ENCODE measurements at regions not wholly inside any gene's neighbourhood (a gene's known extent, or its start where the extent isn't known, plus 50 kb on each side); places are given as distances from the start of the nearest gene placed in this dataset.

DNA sequence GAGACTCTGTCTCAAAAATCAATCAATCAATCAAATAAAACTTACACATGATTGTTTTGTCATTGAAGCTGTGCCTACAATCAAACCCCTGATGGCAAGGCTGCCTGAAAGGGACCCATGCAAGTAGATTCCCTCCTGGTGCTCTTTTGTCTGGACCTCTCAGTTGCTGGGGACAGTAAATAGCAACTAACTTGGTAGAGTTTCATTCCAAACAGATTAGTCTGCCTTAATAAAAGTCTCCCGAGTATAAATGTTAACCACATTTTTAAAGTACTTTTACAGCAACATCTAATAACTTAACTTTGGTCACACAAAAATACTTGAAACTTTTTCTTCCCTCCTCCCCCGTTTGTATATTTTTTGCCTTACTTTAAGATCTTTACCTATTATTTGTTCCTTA, 105.5 kb downstream of the FEM1C start:
- TF ChIP-seq, protein P1, sequence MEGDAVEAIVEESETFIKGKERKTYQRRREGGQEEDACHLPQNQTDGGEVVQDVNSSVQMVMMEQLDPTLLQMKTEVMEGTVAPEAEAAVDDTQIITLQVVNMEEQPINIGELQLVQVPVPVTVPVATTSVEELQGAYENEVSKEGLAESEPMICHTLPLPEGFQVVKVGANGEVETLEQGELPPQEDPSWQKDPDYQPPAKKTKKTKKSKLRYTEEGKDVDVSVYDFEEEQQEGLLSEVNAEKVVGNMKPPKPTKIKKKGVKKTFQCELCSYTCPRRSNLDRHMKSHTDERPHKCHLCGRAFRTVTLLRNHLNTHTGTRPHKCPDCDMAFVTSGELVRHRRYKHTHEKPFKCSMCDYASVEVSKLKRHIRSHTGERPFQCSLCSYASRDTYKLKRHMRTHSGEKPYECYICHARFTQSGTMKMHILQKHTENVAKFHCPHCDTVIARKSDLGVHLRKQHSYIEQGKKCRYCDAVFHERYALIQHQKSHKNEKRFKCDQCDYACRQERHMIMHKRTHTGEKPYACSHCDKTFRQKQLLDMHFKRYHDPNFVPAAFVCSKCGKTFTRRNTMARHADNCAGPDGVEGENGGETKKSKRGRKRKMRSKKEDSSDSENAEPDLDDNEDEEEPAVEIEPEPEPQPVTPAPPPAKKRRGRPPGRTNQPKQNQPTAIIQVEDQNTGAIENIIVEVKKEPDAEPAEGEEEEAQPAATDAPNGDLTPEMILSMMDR (IDR thresholded peaks at IDR 0.05; ENCODE audit: low read depth, low read length): no peak
- no peak overlapping the region for H3K4me3 ChIP-seq (ENCODE audit: low read depth, low read length)

DNA sequence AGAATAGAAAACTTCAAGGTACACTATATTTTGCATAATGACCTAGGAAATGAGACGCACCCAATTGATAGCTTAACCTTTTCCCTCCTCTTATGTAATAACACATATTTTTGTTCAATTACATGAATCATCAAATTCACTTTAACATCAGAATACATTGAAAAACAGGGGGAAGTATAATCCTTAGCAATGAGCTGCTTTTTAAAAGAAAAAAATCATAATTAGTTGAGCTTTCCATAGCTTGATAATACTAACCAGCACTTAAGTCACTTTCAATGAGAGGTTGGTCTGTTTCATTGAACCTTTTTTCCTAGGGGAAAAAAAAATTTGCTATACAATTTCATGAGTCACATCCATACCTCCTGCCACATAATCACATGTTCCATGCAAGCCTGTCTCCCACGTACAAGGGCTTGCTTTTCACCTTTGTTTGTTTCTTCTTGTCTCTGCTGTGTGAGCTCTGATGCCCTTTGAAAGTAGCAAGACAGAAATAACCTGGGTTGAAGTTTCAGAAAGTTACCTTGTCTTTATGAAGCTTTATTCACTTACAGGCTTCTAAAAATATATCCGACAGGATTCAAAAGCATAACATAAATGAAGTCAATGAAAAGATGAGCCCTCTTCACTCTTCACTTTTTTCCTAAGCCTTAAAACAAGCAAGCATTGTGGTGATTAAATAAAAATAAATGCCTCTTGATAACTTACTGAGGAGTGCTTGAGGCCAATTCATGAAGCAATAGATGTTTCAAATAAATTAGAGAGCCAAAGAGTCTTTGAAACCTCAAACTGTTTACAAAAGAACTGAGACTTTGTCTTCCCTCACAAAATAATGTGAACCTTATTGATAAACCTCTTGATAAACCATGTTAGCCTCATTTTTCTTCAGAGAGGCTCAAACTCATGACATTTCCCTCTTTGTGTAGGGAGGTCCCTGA, 108.5 kb downstream of the FEM1C start:
- H3K4me3 ChIP-seq (ENCODE audit: low read depth, low read length): no peak overlapping the region
- TF ChIP-seq, protein P1 (IDR thresholded peaks at IDR 0.05; ENCODE audit: low read depth, low read length): no peak

DNA sequence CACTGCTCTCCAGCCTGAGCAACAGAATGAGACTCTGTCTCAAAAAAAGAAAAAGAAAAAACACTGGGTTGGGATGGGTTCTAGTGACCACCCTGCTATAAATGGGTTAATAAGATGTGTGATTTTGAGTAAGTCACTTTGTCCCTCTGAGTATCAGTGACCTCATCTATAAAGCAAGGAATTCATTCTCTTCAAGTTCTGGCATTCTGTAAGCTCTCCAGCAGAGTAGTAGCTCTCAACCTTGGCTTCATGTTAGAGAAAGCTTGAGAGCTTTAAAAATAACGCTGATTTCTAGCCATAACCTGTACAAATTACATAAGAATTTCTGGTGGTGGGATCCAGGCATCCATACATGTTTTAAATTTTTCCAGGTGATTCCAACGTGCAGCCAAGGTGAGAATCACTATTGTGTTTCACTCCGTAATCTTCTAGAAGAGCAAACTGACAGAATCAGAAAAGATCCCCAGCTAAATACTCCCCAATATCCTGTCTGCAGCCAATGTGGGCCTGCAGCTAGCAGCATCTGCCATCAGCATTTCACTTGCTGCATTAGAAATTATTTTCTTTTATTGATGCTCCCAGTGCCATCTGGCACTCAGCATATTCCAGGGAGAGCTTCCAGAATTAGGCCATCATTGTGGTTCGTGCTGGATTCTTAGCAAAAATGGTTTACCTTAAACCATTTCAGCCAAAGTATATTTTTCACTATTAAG, 109.4 kb downstream of the FEM1C start:
- no peak overlapping the region for H3K4me3 ChIP-seq (ENCODE audit: low read depth, low read length)
- TF ChIP-seq, protein P1 (IDR thresholded peaks at IDR 0.05; ENCODE audit: low read depth, low read length): no peak

DNA sequence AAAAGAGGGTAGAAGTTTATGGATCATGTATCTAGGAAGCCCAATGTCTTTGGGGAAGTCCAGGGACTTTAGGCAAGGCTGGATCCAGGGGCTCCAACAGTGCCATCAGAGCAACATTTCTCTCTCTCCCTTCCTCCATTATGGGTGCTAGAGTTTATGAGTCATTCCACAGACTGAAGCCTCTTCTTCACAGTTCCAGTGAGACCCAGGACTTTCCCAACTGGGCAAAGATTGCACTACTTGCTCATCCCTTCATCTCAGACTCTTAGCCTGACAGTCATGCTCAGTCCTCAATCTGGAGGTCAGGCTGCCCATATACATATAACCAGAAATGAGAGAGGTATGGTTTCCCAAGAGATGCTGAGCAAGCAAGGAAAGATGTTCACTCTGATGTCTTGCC, 110.7 kb downstream of the FEM1C start:
- H3K4me3 ChIP-seq (ENCODE audit: low read depth, low read length): no peak overlapping the region
- TF ChIP-seq, protein P1 (IDR thresholded peaks at IDR 0.05; ENCODE audit: low read depth, low read length): no peak

DNA sequence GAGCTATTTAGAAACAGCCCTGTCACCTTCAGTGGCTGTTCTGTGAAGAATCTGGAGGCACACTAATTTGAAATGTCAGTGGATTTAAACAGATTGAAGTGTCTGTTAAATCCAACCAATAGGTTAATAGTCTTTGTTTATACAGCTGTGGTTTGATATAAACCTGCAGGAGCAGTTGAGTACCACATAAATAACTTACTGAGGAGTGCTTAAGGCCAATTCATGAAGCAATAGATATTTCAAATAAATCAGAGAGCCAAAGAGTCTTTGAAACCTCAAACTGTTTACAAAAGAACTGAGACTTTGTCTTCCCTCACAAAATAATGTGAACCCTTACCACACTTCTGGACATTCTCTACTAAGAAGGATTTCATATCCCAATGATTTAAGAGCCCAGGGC, 111.9 kb downstream of the FEM1C start:
- TF ChIP-seq, protein P1 (IDR thresholded peaks at IDR 0.05; ENCODE audit: low read depth, low read length): no peak
- H3K4me3 ChIP-seq (ENCODE audit: low read depth, low read length): no peak overlapping the region

DNA sequence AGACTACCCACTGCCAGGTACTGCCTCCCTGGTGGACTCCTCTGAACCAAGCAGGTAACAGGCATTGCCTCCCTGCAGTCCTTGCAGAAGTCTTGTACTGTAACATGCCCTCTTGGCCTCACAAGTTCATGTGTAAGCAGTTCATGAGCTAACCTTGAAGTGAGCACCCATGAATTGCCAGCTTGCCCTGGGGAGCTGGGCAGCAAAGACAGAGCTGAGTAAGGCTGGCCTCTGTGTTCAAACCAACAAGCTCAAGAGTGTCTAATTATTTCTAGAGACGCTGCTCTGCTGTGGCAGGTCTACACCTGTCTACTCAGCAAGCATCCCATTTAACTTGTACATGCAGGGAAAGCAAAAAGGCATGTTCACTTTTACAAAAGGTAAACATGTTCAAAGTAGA, 113.5 kb downstream of the FEM1C start:
- TF ChIP-seq, protein P1 (IDR thresholded peaks at IDR 0.05; ENCODE audit: low read depth, low read length): no peak
- H3K4me3 ChIP-seq (ENCODE audit: low read depth, low read length): no peak overlapping the region

DNA sequence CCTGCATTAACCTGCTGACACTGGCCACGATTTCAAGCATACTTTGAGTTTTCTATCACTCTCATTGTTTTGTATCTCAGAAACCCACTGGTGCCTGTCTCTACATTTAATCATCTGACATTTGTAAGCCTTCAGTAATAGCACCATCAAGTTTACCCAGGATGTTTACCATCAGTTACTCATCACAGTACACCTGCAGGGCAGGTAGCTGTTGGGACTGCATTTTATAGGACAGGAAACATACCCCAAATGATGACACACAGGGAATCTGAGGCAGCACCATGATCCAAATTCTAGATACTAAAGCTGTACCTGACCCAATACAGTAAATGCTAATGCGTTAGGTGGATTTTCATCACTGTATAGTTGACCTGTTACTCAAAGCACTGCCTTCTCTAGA, 114.2 kb downstream of the FEM1C start:
- no peak overlapping the region for H3K4me3 ChIP-seq (ENCODE audit: low read depth, low read length)
- TF ChIP-seq, protein P1 (IDR thresholded peaks at IDR 0.05; ENCODE audit: low read depth, low read length): no peak
